B cell (primary cell): ENCODE measurements at regions not wholly inside any gene's neighbourhood (a gene's known extent, or its start where the extent isn't known, plus 50 kb on each side); places are given as distances from the start of the nearest gene placed in this dataset.
"Not testable (repeated sequence)": the region's sequence is repeated elsewhere in the genome, so short reads cannot be mapped to it uniquely, and the experiment has no call there.

Experiments used
- ATAC-seq: fragments of 200-7000 bp; cut with Tn5 transposase; one replicate; pipeline ENCODE4 v1.10.0; 2021; ENCODE audit warnings: low read depth, mild to moderate bottlenecking, moderate number of reproducible peaks, moderate library complexity
- CTCF ChIA-PET: fragments of 350-600 bp; sonication (Branson Sonifier 250); formaldehyde crosslinking; loops from one replicate; lab custom pipeline; 2021; ENCODE audit warnings: antibody characterized with exemption, inconsistent platforms; lab: Charles Lee
- POLR2A ChIA-PET: fragments of 350-600 bp; sonication (Branson Sonifier 250); formaldehyde crosslinking; loops from one replicate; lab custom pipeline; 2021; ENCODE audit warnings: antibody characterized with exemption; lab: Charles Lee
- DNase-seq: peaks from one replicate; pipeline ENCODE4 v3.0.0; 2013
- H2AFZ ChIP-seq: 2 replicates; pipeline ENCODE4 v1.6.1; 2012; ENCODE audit warnings: mild to moderate bottlenecking, low read depth, low read length; ENCODE audit not compliant: insufficient read depth, poor library complexity, severe bottlenecking
- H3K27ac ChIP-seq, 2 donors: 1 replicate in 1 of 2; 2 replicates in 1 of 2; pipeline ENCODE4 v1.5.1; 2012 to 2013; ENCODE audit warnings: low read length in 2 of 2, mild to moderate bottlenecking in 2 of 2, moderate library complexity in 1 of 2
- H3K27me3 ChIP-seq, 4 experiments: fragments of 200-600 bp in 1 of 4; sonication (generic) in 1 of 4; replicated peaks in 1 of 4; 1 replicate in 2 of 4; 2 replicates in 2 of 4; pipeline versions ENCODE4 v1.6.1 to v1.7.0; 2013 to 2016; ENCODE audit warnings: low read length in 3 of 4, mild to moderate bottlenecking in 2 of 4, mixed read lengths in 1 of 4, moderate library complexity in 1 of 4; ENCODE audit not compliant: insufficient read depth in 4 of 4, control insufficient read depth in 3 of 4; ENCODE audit errors: control extremely low read depth in 1 of 4
- H3K36me3 ChIP-seq, 2 experiments: replicated peaks in 1 of 2; 1 replicate in 1 of 2; 2 replicates in 1 of 2; pipeline versions ENCODE4 v1.6.1 to v1.7.1; 2013; ENCODE audit warnings: low read length in 1 of 2; ENCODE audit not compliant: insufficient read depth in 2 of 2, control insufficient read depth in 1 of 2; ENCODE audit errors: control extremely low read depth in 1 of 2, extremely low read depth in 1 of 2
- H3K4me1 ChIP-seq, 2 donors: fragments of 200-600 bp in 1 of 2; sonication (generic) in 1 of 2; 1 replicate in 1 of 2; 2 replicates in 1 of 2; pipeline versions ENCODE4 v1.5.1 to v1.6.1; 2013 to 2017; ENCODE audit warnings: low read length in 2 of 2; ENCODE audit not compliant: control insufficient read depth in 2 of 2, insufficient read depth in 2 of 2
- H3K4me2 ChIP-seq: replicated peaks from 2 replicates; pipeline ENCODE3; 2012; ENCODE audit warnings: mild to moderate bottlenecking, low read depth, low read length; ENCODE audit not compliant: poor library complexity, severe bottlenecking
- H3K4me3 ChIP-seq, 5 experiments: fragments of 200-600 bp in 1 of 5; sonication (generic) in 1 of 5; 1 replicate in 3 of 5; 2 replicates in 2 of 5; pipeline versions ENCODE4 v1.5.1 to v1.7.0; 2011 to 2016; ENCODE audit warnings: low read length in 4 of 5, mild to moderate bottlenecking in 4 of 5, low read depth in 2 of 5, control low read depth in 1 of 5, moderate library complexity in 1 of 5; ENCODE audit not compliant: insufficient read depth in 1 of 5; ENCODE audit errors: control extremely low read depth in 1 of 5, extremely low read depth in 1 of 5
- H3K79me2 ChIP-seq: fragments of 200-600 bp; sonication (generic); one replicate; pipeline ENCODE4 v1.6.0; 2016; ENCODE audit warnings: low read length; ENCODE audit not compliant: control insufficient read depth, insufficient read depth
- H3K9ac ChIP-seq: fragments of 200-600 bp; sonication (generic); 2 replicates; pipeline ENCODE4 v1.6.1; 2017; ENCODE audit warnings: mild to moderate bottlenecking, low read length, moderate library complexity
- H3K9me3 ChIP-seq, 3 donors: one replicate each; pipeline versions ENCODE4 v1.6.1 to v1.7.1; 2013; ENCODE audit warnings: low read length in 2 of 3; ENCODE audit not compliant: control insufficient read depth in 2 of 3, insufficient read depth in 1 of 3; ENCODE audit errors: control extremely low read depth in 1 of 3
- H4K20me1 ChIP-seq: 2 replicates; pipeline ENCODE4 v1.6.0; 2012; ENCODE audit warnings: mild to moderate bottlenecking, low read length; ENCODE audit not compliant: insufficient read depth, control insufficient read depth, poor library complexity, severe bottlenecking
- H3K27ac Mint-ChIP-seq: one replicate; pipeline ENCODE4 v1.8.0; 2021; ENCODE audit warnings: mixed read lengths
- H3K27me3 Mint-ChIP-seq: one replicate; pipeline ENCODE4 v1.8.0; 2021; ENCODE audit warnings: mixed read lengths
- H3K4me1 Mint-ChIP-seq: one replicate; pipeline ENCODE4 v1.8.0; 2021; ENCODE audit warnings: mixed read lengths
- H3K4me3 Mint-ChIP-seq: one replicate; pipeline ENCODE4 v1.8.0; 2021; ENCODE audit warnings: mixed read lengths
- H3K9me3 Mint-ChIP-seq: one replicate; pipeline ENCODE4 v1.8.0; 2022; ENCODE audit warnings: mixed read lengths; ENCODE audit not compliant: insufficient read depth
- EZH2 ChIP-seq: IDR thresholded peaks from 2 replicates; pipeline ENCODE4 v1.6.1; 2012; ENCODE audit warnings: borderline replicate concordance, low read depth, mild to moderate bottlenecking, moderate library complexity, low read length; ENCODE audit not compliant: insufficient read depth, poor library complexity, severe bottlenecking
- WGBS: methylation state at CpG from one replicate; pipeline ENCODE4 v1.1.5; 2013; ENCODE audit warnings: missing lambda C conversion rate; ENCODE audit not compliant: insufficient coverage; 5-methylcytosine and 5-hydroxymethylcytosine counted together
- intact Hi-C: fragments of 100-400 bp; cut with micrococcal nuclease; formaldehyde crosslinking; loops from one replicate; pipeline ENCODE4 v1.10.0; 2022
- TF ChIP-seq, protein P1 (sequence below): fragments of 200-600 bp; IDR thresholded peaks from one replicate; pipeline ENCODE4 v1.8.0; 2022; ENCODE audit warnings: antibody characterized with exemption, mild to moderate bottlenecking

DNA sequence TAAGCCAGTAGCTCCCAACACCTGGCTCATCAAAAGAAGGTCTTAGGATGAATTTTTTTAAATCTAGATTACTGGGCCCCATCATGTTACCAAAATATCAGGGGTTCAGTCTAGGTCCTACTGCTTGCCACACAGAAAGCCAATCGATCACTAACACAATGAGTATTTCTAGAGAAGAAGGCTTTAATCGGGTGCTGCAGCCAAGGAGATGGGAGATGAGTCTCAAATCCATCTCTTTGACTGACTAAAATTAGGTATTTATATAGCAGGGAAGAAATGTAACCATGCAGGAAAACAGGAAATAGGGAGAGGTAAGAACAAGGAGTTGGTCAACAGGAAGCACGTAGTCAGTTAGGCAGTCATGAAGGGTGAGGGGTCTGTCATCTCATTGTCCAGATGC is 288.2 kb downstream of the CEP170 start:
- Mint-ChIP-seq H3K27me3 (peaks cover 5% of the 10 kb centered on the region), H3K4me3 (no peak overlapping the region), H3K27ac (no peak overlapping the region), H3K9me3 (no peaks in the 10 kb centered on the region), H3K4me1 (no peaks in the 10 kb centered on the region)
- H3K27me3 ChIP-seq, result no peaks in the 10 kb centered on the region
- H2AFZ ChIP-seq, result no peak overlapping the region
- DNase-seq, result no peak
- H4K20me1 ChIP-seq, result no peaks in the 10 kb centered on the region
- H3K4me3 ChIP-seq, result no peak overlapping the region
- intact Hi-C loops, result no loop called here
- 92% methylated on average over 2 of the region's 3 CpGs for WGBS
- CTCF ChIA-PET, result no interaction called here
- POLR2A ChIA-PET, result no interaction called here
- H3K79me2 ChIP-seq, result no peaks in the 10 kb centered on the region
- no peaks in the 10 kb centered on the region for H3K36me3 ChIP-seq
- peaks cover 0 to 11% (median 0%) of the 10 kb centered on the region in 3 donors for H3K9me3 ChIP-seq
- no peaks in the 10 kb centered on the region for H3K4me1 ChIP-seq
- TF ChIP-seq, protein P1, sequence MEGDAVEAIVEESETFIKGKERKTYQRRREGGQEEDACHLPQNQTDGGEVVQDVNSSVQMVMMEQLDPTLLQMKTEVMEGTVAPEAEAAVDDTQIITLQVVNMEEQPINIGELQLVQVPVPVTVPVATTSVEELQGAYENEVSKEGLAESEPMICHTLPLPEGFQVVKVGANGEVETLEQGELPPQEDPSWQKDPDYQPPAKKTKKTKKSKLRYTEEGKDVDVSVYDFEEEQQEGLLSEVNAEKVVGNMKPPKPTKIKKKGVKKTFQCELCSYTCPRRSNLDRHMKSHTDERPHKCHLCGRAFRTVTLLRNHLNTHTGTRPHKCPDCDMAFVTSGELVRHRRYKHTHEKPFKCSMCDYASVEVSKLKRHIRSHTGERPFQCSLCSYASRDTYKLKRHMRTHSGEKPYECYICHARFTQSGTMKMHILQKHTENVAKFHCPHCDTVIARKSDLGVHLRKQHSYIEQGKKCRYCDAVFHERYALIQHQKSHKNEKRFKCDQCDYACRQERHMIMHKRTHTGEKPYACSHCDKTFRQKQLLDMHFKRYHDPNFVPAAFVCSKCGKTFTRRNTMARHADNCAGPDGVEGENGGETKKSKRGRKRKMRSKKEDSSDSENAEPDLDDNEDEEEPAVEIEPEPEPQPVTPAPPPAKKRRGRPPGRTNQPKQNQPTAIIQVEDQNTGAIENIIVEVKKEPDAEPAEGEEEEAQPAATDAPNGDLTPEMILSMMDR, result no peak
- no peak for TF ChIP-seq EZH2
- ATAC-seq, result no peak
- H3K27ac ChIP-seq, result no peak overlapping the region
- H3K4me2 ChIP-seq, result no peak overlapping the region
- H3K9ac ChIP-seq, result no peak overlapping the region

GRCh38 chr1:242959397-242959796 is 295.7 kb downstream of the CEP170 start:
- H3K4me2 ChIP-seq, H3K27me3 ChIP-seq, H3K27ac ChIP-seq, H3K27me3 Mint-ChIP-seq, ATAC-seq, H3K79me2 ChIP-seq, H3K9ac ChIP-seq, H3K4me1 ChIP-seq, H3K9me3 Mint-ChIP-seq, H3K4me3 ChIP-seq, H3K4me3 Mint-ChIP-seq, POLR2A ChIA-PET, H3K27ac Mint-ChIP-seq, H3K36me3 ChIP-seq, CTCF ChIA-PET, H3K9me3 ChIP-seq, H4K20me1 ChIP-seq, H3K4me1 Mint-ChIP-seq, intact Hi-C loops, H2AFZ ChIP-seq, DNase-seq: not testable (repeated sequence)
- no CpG with 5 or more reads among the region's 3 CpGs for WGBS

GRCh38 chr1:242954945-242955344 is 300.1 kb downstream of the CEP170 start:
- H3K4me3 ChIP-seq, H3K4me1 Mint-ChIP-seq, H3K36me3 ChIP-seq, intact Hi-C loops, H3K9me3 Mint-ChIP-seq, H3K4me1 ChIP-seq, ATAC-seq, H3K27ac Mint-ChIP-seq, H4K20me1 ChIP-seq, DNase-seq, H3K4me3 Mint-ChIP-seq, H3K27ac ChIP-seq, CTCF ChIA-PET, H2AFZ ChIP-seq, H3K9me3 ChIP-seq, H3K27me3 Mint-ChIP-seq, H3K79me2 ChIP-seq, H3K27me3 ChIP-seq, H3K4me2 ChIP-seq, POLR2A ChIA-PET, H3K9ac ChIP-seq: not testable (repeated sequence)
- WGBS, result 100% methylated on average over 1 of the region's 3 CpGs
